IMR-90 (cell line): ENCODE measurements at regions not wholly inside any gene's neighbourhood (a gene's known extent, or its start where the extent isn't known, plus 50 kb on each side); places are given as distances from the start of the nearest gene placed in this dataset.

Experiments
- ATAC-seq: fragments of 200-7000 bp; cut with Tn5 transposase; 2 replicates; pipeline ENCODE4 v1.9.1; 2020; ENCODE audit warnings: low read depth, mild to moderate bottlenecking, moderate library complexity
- BruUV-seq: library from RNA; stranded (reverse); fragments of 400-500 nt; replicated peaks from 2 replicates; lab custom pipeline; 2021; lab: Mats Ljungman, UMichigan
- CTCF ChIA-PET: fragments of 300-600 bp; formaldehyde crosslinking; extraction: SDS; loops from one replicate; lab custom pipeline; 2021; ENCODE audit warnings: antibody characterized with exemption; lab: Yijun Ruan, JAX
- POLR2A ChIA-PET: fragments of 300-600 bp; sonication (Branson Sonifier 250); formaldehyde crosslinking; loops from one replicate; lab custom pipeline; 2022; ENCODE audit warnings: antibody characterized with exemption; ENCODE audit not compliant: unreplicated experiment; lab: Charles Lee
- DNase-seq: peaks from one replicate; pipeline ENCODE4 v3.0.0; 2013
- H2AFZ ChIP-seq: replicated peaks from 2 replicates; pipeline ENCODE3; 2013; ENCODE audit warnings: low read length, mild to moderate bottlenecking; ENCODE audit not compliant: poor library complexity
- H2AK5ac ChIP-seq: 2 replicates; pipeline ENCODE4 v1.6.1; 2013; ENCODE audit warnings: low read depth, low read length, inconsistent platforms
- H2AK9ac ChIP-seq: replicated peaks from 2 replicates; pipeline ENCODE3; 2013; ENCODE audit warnings: mild to moderate bottlenecking, low read depth, low read length, moderate library complexity; ENCODE audit not compliant: poor library complexity
- H2BK120ac ChIP-seq: 2 replicates; pipeline ENCODE4 v1.6.1; 2013; ENCODE audit warnings: low read depth, low read length, inconsistent platforms
- H2BK15ac ChIP-seq: 3 replicates; pipeline ENCODE4 v1.6.1; 2013; ENCODE audit warnings: low read depth, low read length, inconsistent platforms
- H2BK20ac ChIP-seq: 2 replicates; pipeline ENCODE4 v1.6.1; 2013; ENCODE audit warnings: low read depth, mild to moderate bottlenecking, inconsistent platforms, low read length, moderate library complexity
- H2BK5ac ChIP-seq: 2 replicates; pipeline ENCODE4 v1.6.1; 2013; ENCODE audit warnings: mild to moderate bottlenecking, low read depth, low read length, inconsistent platforms; ENCODE audit not compliant: poor library complexity, severe bottlenecking
- H3K14ac ChIP-seq: replicated peaks from 2 replicates; pipeline ENCODE4 v1.6.1; 2013; ENCODE audit warnings: low read depth, low read length, inconsistent platforms
- H3K18ac ChIP-seq: 2 replicates; pipeline ENCODE4 v1.6.1; 2013; ENCODE audit warnings: low read depth, low read length, control low read depth
- H3K23ac ChIP-seq: 2 replicates; pipeline ENCODE4 v1.6.1; 2013; ENCODE audit warnings: low read depth, low read length, inconsistent platforms
- H3K27ac ChIP-seq: 2 replicates; pipeline ENCODE4 v1.5.1; 2013; ENCODE audit warnings: mild to moderate bottlenecking, control low read depth, low read length; ENCODE audit not compliant: insufficient read depth
- H3K27me3 ChIP-seq: 2 replicates; pipeline ENCODE4 v1.6.1; 2013; ENCODE audit warnings: low read length; ENCODE audit not compliant: control insufficient read depth, insufficient read depth
- H3K36me3 ChIP-seq: 2 replicates; pipeline ENCODE4 v1.6.1; 2013; ENCODE audit warnings: low read length, mixed read lengths; ENCODE audit not compliant: control insufficient read depth, insufficient read depth
- H3K4ac ChIP-seq: 2 replicates; pipeline ENCODE4 v1.6.1; 2013; ENCODE audit warnings: low read depth, low read length, inconsistent platforms
- H3K4me1 ChIP-seq: 2 replicates; pipeline ENCODE4 v1.6.1; 2013; ENCODE audit warnings: low read length, mixed read lengths; ENCODE audit not compliant: control insufficient read depth, insufficient read depth
- H3K4me2 ChIP-seq: 2 replicates; pipeline ENCODE4 v1.6.1; 2013; ENCODE audit warnings: low read depth, mild to moderate bottlenecking, control low read depth, low read length, moderate library complexity
- H3K4me3 ChIP-seq: 2 replicates; pipeline ENCODE4 v1.5.1; 2013; ENCODE audit warnings: low read depth, mild to moderate bottlenecking, control low read depth, low read length, moderate library complexity; ENCODE audit not compliant: insufficient read depth
- H3K56ac ChIP-seq: 2 replicates; pipeline ENCODE4 v1.6.1; 2013; ENCODE audit warnings: low read length, inconsistent platforms; ENCODE audit not compliant: insufficient read depth; ENCODE audit errors: extremely low read depth
- H3K79me1 ChIP-seq, 2 experiments: 2 replicates each; pipeline ENCODE4 v1.6.1; 2013; ENCODE audit warnings: low read length in 2 of 2, inconsistent platforms in 1 of 2, low read depth in 1 of 2
- H3K9ac ChIP-seq: 2 replicates; pipeline ENCODE4 v1.6.1; 2013; ENCODE audit warnings: low read depth, low read length, control low read depth
- H3K9me1 ChIP-seq: 2 replicates; pipeline ENCODE4 v1.6.1; 2013; ENCODE audit warnings: low read length, inconsistent platforms; ENCODE audit not compliant: insufficient read depth
- H3K9me3 ChIP-seq: 2 replicates; pipeline ENCODE4 v1.6.1; 2013; ENCODE audit warnings: low read length; ENCODE audit not compliant: control insufficient read depth, insufficient read depth
- H4K20me1 ChIP-seq: 2 replicates; pipeline ENCODE4 v1.6.1; 2013; ENCODE audit warnings: low read length, inconsistent platforms; ENCODE audit not compliant: insufficient read depth
- H4K5ac ChIP-seq: 2 replicates; pipeline ENCODE4 v1.6.1; 2013; ENCODE audit warnings: mild to moderate bottlenecking, low read depth, low read length, control low read depth
- H4K8ac ChIP-seq, 2 experiments: 2 replicates each; pipeline ENCODE4 v1.6.1; 2013; ENCODE audit warnings: low read depth in 2 of 2, low read length in 2 of 2, control low read depth in 1 of 2, inconsistent platforms in 1 of 2
- H4K91ac ChIP-seq: 2 replicates; pipeline ENCODE4 v1.6.1; 2013; ENCODE audit warnings: low read depth, low read length, inconsistent platforms; ENCODE audit not compliant: insufficient read depth
- BHLHE40 ChIP-seq: fragments of 150-350 bp; IDR thresholded peaks from 2 replicates; pipeline ENCODE4 v1.6.1; 2016; ENCODE audit warnings: mild to moderate bottlenecking, low read depth, low read length
- CEBPB ChIP-seq: IDR thresholded peaks from 2 replicates; pipeline ENCODE4 v1.6.1; 2012; ENCODE audit warnings: low read depth, low read length, improper control_type of control experiment
- FOS ChIP-seq: fragments of 150-350 bp; IDR thresholded peaks from 2 replicates; pipeline ENCODE4 v1.6.1; 2016; ENCODE audit warnings: low read depth, low read length
- MAFK ChIP-seq: IDR thresholded peaks from 2 replicates; pipeline ENCODE4 v1.6.1; 2012; ENCODE audit warnings: low read depth, low read length, improper control_type of control experiment
- MAZ ChIP-seq: IDR thresholded peaks from 2 replicates; pipeline ENCODE4 v1.6.1; 2012; ENCODE audit warnings: low read depth, mild to moderate bottlenecking, low read length, improper control_type of control experiment, moderate library complexity, borderline replicate concordance
- MXI1 ChIP-seq: IDR thresholded peaks from 2 replicates; pipeline ENCODE4 v1.6.1; 2012; ENCODE audit warnings: low read depth, mild to moderate bottlenecking, low read length, moderate library complexity, borderline replicate concordance
- NFE2L2 ChIP-seq: fragments of 150-350 bp; IDR thresholded peaks from 2 replicates; pipeline ENCODE4 v1.6.1; 2016; ENCODE audit warnings: low read depth, mild to moderate bottlenecking, low read length
- POLR2A ChIP-seq: IDR thresholded peaks from 2 replicates; pipeline ENCODE4 v1.6.1; 2012; ENCODE audit warnings: mild to moderate bottlenecking, low read depth, low read length
- RAD21 ChIP-seq: IDR thresholded peaks from 2 replicates; pipeline ENCODE4 v1.6.1; 2012; ENCODE audit warnings: low read length, improper control_type of control experiment
- RCOR1 ChIP-seq: IDR thresholded peaks from 2 replicates; pipeline ENCODE4 v1.6.1; 2012; ENCODE audit warnings: mild to moderate bottlenecking, low read length, improper control_type of control experiment; ENCODE audit not compliant: insufficient replicate concordance
- RFX5 ChIP-seq: IDR thresholded peaks from 2 replicates; pipeline ENCODE4 v1.8.0; 2012; ENCODE audit warnings: low read depth, mild to moderate bottlenecking, low read length, moderate library complexity
- SMC3 ChIP-seq: fragments of 150-350 bp; IDR thresholded peaks from 2 replicates; pipeline ENCODE4 v1.6.1; 2016; ENCODE audit warnings: low read depth, mild to moderate bottlenecking, antibody characterized with exemption, low read length, moderate library complexity
- WGBS, 2 experiments: methylation state at CpG; one replicate each; pipeline versions ENCODE4 v1.1.5 to v1.1.7; 2013; ENCODE audit warnings: missing lambda C conversion rate in 2 of 2; ENCODE audit not compliant: insufficient read length in 1 of 2; ENCODE audit errors: extremely low coverage in 2 of 2; 5-methylcytosine and 5-hydroxymethylcytosine counted together
- dilution Hi-C: fragments of 300-500 bp; cut with HindIII; formaldehyde crosslinking; loops from one replicate; pipeline ENCODE4 v1.14.3; 2018; ENCODE audit warnings: low sequenced_read_pairs; ENCODE audit not compliant: unreplicated experiment
- in situ Hi-C: fragments of 300-500 bp; cut with MboI; formaldehyde crosslinking; loops from 3 replicates; pipeline ENCODE4 v1.14.3; 2019; ENCODE audit warnings: low sequenced_read_pairs, inconsistent platforms, mixed read lengths
- intact Hi-C: fragments of 100-400 bp; cut with micrococcal nuclease; formaldehyde crosslinking; loops from 2 replicates; pipeline ENCODE4 v1.10.0; 2022
- TF ChIP-seq, protein P1 (sequence below): conservative IDR thresholded peaks from 2 replicates; pipeline ENCODE4 v1.5.1; 2012; ENCODE audit warnings: mild to moderate bottlenecking, low read depth, low read length, improper control_type of control experiment
- TF ChIP-seq, protein P2 (sequence below): fragments of 150-350 bp; IDR thresholded peaks from 2 replicates; pipeline ENCODE4 v1.6.1; 2016; ENCODE audit warnings: low read depth, mild to moderate bottlenecking, low read length, moderate library complexity, borderline replicate concordance

DNA sequence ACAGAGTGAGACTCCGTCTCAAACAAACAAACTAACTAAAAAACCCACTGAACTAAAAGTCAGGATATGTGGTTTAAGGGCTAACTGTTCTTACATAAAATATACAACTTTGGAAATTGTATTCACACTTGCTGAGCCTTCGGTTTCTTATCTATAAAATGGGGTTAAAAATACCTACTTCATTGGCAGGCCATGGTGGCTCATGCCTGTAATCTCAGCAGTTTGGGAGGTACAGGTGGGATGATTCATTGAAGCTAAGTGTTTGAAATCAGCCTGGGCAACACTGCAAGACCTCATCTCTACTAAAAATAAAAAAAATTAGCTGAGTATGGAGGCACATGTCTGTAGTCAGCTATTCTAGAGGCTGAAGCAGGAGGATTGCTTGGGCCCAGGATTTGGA is 115.4 kb upstream of the KLF6 start:
- peaks cover 3% of the 10 kb centered on the region for H3K9me1 ChIP-seq
- no peak overlapping the region for H3K9ac ChIP-seq
- intact Hi-C loops = loop anchor here (10.0 kb wide), 1 partner anchor 754 kb away; no protein-coding TSS in a partner anchor
- TF ChIP-seq, protein P1, sequence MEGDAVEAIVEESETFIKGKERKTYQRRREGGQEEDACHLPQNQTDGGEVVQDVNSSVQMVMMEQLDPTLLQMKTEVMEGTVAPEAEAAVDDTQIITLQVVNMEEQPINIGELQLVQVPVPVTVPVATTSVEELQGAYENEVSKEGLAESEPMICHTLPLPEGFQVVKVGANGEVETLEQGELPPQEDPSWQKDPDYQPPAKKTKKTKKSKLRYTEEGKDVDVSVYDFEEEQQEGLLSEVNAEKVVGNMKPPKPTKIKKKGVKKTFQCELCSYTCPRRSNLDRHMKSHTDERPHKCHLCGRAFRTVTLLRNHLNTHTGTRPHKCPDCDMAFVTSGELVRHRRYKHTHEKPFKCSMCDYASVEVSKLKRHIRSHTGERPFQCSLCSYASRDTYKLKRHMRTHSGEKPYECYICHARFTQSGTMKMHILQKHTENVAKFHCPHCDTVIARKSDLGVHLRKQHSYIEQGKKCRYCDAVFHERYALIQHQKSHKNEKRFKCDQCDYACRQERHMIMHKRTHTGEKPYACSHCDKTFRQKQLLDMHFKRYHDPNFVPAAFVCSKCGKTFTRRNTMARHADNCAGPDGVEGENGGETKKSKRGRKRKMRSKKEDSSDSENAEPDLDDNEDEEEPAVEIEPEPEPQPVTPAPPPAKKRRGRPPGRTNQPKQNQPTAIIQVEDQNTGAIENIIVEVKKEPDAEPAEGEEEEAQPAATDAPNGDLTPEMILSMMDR = no peak
- TF ChIP-seq, protein P2, sequence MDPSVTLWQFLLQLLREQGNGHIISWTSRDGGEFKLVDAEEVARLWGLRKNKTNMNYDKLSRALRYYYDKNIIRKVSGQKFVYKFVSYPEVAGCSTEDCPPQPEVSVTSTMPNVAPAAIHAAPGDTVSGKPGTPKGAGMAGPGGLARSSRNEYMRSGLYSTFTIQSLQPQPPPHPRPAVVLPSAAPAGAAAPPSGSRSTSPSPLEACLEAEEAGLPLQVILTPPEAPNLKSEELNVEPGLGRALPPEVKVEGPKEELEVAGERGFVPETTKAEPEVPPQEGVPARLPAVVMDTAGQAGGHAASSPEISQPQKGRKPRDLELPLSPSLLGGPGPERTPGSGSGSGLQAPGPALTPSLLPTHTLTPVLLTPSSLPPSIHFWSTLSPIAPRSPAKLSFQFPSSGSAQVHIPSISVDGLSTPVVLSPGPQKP = no peak
- TF ChIP-seq FOS (no peak), MAFK (no peak), BHLHE40 (no peak), RFX5 (no peak), MAZ (no peak), CEBPB (no peak), NFE2L2 (no peak), RCOR1 (no peak), POLR2A (no peak), MXI1 (no peak), RAD21 (no peak), SMC3 (no peak)
- H2BK20ac ChIP-seq = peak overlapping the region; percentile 55; the same call in 1 of the 2 replicates
- no peak overlapping the region for H4K8ac ChIP-seq
- H3K9me3 ChIP-seq = no peaks in the 10 kb centered on the region
- no peak overlapping the region for H3K27ac ChIP-seq
- H3K56ac ChIP-seq = no peak overlapping the region
- peak overlapping the region; percentile 27; the same call in 1 of the 2 replicates for H2BK120ac ChIP-seq
- no peak overlapping the region for H2AK5ac ChIP-seq
- DNase-seq = no peak
- 0 out of 2 replicates have a peak overlapping the region, but pooled peaks have one; percentile 5 for H3K18ac ChIP-seq
- no peak overlapping the region for H3K14ac ChIP-seq
- no CpG with 5 or more reads among the region's 2 CpGs for WGBS, 2 experiments
- H2BK5ac ChIP-seq = no peak overlapping the region
- H4K5ac ChIP-seq = no peak overlapping the region
- in situ Hi-C loops = loop anchor here (25.0 kb wide), 1 partner anchor 862 kb away; no protein-coding TSS in a partner anchor
- peaks cover 0 to 8% of the 10 kb centered on the region in 2 experiments; a peak in 2 of 4 replicates for H3K79me1 ChIP-seq
- no peaks in the 10 kb centered on the region for H3K36me3 ChIP-seq
- no peak overlapping the region for H3K4me2 ChIP-seq
- ATAC-seq = no peak
- ChIA-PET CTCF (no interaction called here), POLR2A (no interaction called here)
- peaks cover 9% of the 10 kb centered on the region for H3K4me1 ChIP-seq
- dilution Hi-C loops = no loop called here
- no TSS peak for BruUV-seq
- no peak overlapping the region for H2BK15ac ChIP-seq
- no peak overlapping the region for H2AK9ac ChIP-seq
- H3K23ac ChIP-seq = 0 out of 2 replicates have a peak overlapping the region, but pooled peaks have one; percentile 16
- no peaks in the 10 kb centered on the region for H4K20me1 ChIP-seq
- H2AFZ ChIP-seq = no peak overlapping the region
- no peak overlapping the region for H3K4me3 ChIP-seq
- H4K91ac ChIP-seq = no peak overlapping the region
- no peaks in the 10 kb centered on the region for H3K27me3 ChIP-seq
- no peak overlapping the region; the same call in 1 of the 2 replicates for H3K4ac ChIP-seq
